IMR-90 (cell line): ENCODE measurements at regions not wholly inside any gene's neighbourhood (a gene's known extent, or its start where the extent isn't known, plus 50 kb on each side); places are given as distances from the start of the nearest gene placed in this dataset.

Source experiments
- BHLHE40 ChIP-seq: fragments of 150-350 bp; IDR thresholded peaks from 2 replicates; pipeline ENCODE4 v1.6.1; 2016; ENCODE audit warnings: mild to moderate bottlenecking, low read depth, low read length
- CEBPB ChIP-seq: IDR thresholded peaks from 2 replicates; pipeline ENCODE4 v1.6.1; 2012; ENCODE audit warnings: low read depth, low read length, improper control_type of control experiment
- RAD21 ChIP-seq: IDR thresholded peaks from 2 replicates; pipeline ENCODE4 v1.6.1; 2012; ENCODE audit warnings: low read length, improper control_type of control experiment
- TF ChIP-seq, protein P1 (sequence below): conservative IDR thresholded peaks from 2 replicates; pipeline ENCODE4 v1.5.1; 2012; ENCODE audit warnings: mild to moderate bottlenecking, low read depth, low read length, improper control_type of control experiment

DNA sequence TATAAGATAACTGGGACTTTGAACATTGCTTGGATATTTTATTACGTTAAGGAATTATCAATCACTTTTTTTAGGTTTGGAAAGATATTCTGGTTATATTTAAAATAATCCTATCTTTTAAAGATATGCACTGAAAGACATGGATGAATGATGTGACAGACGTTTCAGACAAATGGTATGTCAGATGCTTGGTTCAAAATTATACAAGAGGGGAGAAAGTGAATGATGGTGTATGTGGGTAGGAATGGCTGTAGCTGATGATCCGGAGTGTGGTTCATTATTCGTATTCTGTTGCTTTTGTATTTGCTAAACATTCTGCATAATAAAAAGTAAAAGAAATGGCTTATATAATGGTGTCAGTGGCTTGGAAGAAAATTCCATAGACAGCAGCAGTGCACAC lies 51.0 kb upstream of the SNRPB2 start:
- TF ChIP-seq, protein P1, sequence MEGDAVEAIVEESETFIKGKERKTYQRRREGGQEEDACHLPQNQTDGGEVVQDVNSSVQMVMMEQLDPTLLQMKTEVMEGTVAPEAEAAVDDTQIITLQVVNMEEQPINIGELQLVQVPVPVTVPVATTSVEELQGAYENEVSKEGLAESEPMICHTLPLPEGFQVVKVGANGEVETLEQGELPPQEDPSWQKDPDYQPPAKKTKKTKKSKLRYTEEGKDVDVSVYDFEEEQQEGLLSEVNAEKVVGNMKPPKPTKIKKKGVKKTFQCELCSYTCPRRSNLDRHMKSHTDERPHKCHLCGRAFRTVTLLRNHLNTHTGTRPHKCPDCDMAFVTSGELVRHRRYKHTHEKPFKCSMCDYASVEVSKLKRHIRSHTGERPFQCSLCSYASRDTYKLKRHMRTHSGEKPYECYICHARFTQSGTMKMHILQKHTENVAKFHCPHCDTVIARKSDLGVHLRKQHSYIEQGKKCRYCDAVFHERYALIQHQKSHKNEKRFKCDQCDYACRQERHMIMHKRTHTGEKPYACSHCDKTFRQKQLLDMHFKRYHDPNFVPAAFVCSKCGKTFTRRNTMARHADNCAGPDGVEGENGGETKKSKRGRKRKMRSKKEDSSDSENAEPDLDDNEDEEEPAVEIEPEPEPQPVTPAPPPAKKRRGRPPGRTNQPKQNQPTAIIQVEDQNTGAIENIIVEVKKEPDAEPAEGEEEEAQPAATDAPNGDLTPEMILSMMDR = no peak
- TF ChIP-seq BHLHE40 = no peak
- TF ChIP-seq CEBPB = no peak
- no peak for TF ChIP-seq RAD21
